ENCODE measurements at regions not wholly inside any gene's neighbourhood (a gene's known extent, or its start where the extent isn't known, plus 50 kb on each side); places are given as distances from the start of the nearest gene placed in this dataset.

DNA sequence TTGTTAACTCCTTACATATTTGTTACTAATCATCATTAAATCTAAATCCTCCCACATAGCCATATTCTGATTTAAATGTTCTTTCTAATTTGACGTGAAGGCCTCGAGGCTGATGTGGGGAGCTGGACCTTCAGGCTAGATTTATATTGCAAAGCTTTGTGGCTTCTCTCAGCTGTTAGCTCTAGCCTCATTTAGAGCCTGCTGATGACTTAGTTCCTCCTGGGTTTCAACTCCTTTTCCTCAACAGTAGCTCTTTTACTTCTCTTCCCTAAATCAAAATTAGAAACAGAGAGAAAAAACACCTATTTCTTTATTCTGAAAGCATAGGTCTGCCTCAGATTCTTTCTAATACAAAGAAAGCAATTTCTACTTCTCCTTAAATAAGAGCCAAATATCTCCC lies 477.5 kb upstream of the CCDC196 start:
- TF ChIP-seq POLR2A (IDR thresholded peaks at IDR 0.05; ENCODE audit: low read length): no peak
- TF ChIP-seq GATA1 (IDR thresholded peaks at IDR 0.05; ENCODE audit: low read depth, low read length): no peak

All from erythroblast (primary cell).